ENCODE measurements at regions not wholly inside any gene's neighbourhood (a gene's known extent, or its start where the extent isn't known, plus 50 kb on each side); places are given as distances from the start of the nearest gene placed in this dataset.
"Not testable (repeated sequence)": the region's sequence is repeated elsewhere in the genome, so short reads cannot be mapped to it uniquely, and the experiment has no call there.

- no peak for DNase-seq (ENCODE audit: low read depth in 1 of 2, low spot score in 1 of 2)
Observed at GRCh38 chr2:220811115-220811514, 761.0 kb downstream of the EPHA4 start.

GRCh38 chr2:220811952-220812570 is 760.0 kb downstream of the EPHA4 start:
- no peak for DNase-seq (ENCODE audit: low read depth in 1 of 2, low spot score in 1 of 2)

DNA sequence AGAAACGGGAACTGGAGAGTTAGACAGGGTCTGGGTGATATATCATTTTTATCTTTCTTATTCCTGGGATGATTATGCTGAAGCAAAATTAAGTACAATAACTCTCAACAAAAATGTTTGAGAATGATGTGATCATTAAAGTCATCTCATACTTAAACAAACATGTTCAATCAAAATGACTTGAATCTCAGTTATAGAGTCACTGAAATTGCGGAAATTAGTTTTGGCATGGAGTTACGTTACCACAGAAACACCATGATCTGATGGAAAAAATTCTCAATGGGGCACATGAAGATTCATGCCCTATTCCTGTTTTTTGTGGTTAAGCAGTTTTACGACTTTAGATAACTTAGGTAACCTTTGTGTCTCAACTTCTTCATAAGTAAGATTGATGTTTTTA is 757.7 kb downstream of the EPHA4 start:
- DNase-seq (ENCODE audit: low read depth in 1 of 2, low spot score in 1 of 2) = no peak

GRCh38 chr2:220815698-220816097 is 756.4 kb downstream of the EPHA4 start:
- DNase-seq (ENCODE audit: low read depth in 1 of 2, low spot score in 1 of 2) = no peak

GRCh38 chr2:220821683-220822082 is 750.4 kb downstream of the EPHA4 start:
- no peak for DNase-seq (ENCODE audit: low read depth in 1 of 2, low spot score in 1 of 2)

DNA sequence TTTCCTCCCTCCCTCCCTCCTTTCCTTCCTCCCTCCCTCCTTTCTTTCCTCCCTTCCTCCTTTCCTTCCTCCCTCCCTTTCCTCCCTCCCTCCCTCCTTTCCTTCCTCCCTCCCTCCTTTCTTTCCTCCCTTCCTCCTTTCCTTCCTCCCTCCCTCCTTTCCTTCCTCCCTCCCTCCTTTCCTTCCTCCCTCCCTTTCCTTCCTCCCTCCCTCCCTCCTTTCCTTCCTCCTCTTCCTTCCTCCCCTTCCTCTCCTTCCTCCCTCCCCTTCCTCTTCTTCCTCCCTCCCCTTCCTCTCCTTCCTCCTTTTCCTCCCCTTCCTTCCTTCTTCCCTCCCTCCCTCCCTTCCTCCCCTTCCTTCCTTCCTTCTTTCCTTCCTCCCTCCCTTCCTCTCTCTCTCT is 748.5 kb downstream of the EPHA4 start:
- not testable (repeated sequence) for DNase-seq (ENCODE audit: low read depth in 1 of 2, low spot score in 1 of 2)

DNA sequence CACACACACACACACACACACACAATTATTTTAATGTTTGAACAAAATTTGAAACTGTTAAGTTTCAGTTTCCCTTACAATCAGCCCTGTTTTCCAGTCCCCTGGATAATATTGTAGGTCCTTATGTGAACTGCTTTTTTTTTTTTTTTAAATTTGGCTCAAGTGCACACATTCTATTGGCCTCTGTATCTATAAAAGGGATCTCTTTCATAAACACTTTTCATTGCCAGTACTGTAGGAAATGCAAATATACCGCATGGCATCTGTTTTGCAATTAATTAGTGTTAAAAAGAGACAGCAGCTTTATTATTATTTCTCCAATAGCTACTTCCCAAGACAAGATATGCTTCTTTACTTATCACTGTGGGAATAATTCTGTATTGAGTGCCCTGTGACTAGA is 738.7 kb downstream of the EPHA4 start:
- DNase-seq (ENCODE audit: low read depth in 1 of 2, low spot score in 1 of 2) = no peak

GRCh38 chr2:220835583-220835982 is 736.5 kb downstream of the EPHA4 start:
- no peak for DNase-seq (ENCODE audit: low read depth in 1 of 2, low spot score in 1 of 2)

DNA sequence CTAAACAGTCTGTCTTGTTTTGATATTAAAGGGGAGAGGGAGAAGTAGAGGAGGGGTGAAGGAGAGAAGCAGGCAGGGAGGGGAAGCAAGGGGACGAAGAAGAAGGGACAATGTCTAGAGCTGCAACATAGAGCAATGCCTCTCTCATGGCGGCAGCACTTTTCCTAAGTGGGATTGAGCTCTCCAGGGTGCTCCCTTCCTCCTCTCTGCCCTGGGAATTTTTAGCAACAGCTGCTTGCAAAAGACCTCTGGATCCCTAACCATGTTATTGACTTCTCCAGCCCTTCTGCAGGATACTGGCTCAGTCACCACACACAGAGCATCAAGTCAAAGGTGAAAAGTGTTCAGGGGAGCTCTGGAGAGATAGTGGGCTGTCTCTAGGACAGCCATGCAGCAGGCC is 734.9 kb downstream of the EPHA4 start:
- no peak for DNase-seq (ENCODE audit: low read depth in 1 of 2, low spot score in 1 of 2)

GRCh38 chr2:220842901-220843665 is 729.0 kb downstream of the EPHA4 start:
- no peak for DNase-seq (ENCODE audit: low read depth in 1 of 2, low spot score in 1 of 2)

- no peak for DNase-seq (ENCODE audit: low read depth in 1 of 2, low spot score in 1 of 2)
Observed at GRCh38 chr2:220845766-220846273, 726.3 kb downstream of the EPHA4 start.

- DNase-seq (ENCODE audit: low read depth in 1 of 2, low spot score in 1 of 2) = no peak
Observed at GRCh38 chr2:220847006-220847405, 725.1 kb downstream of the EPHA4 start.

DNA sequence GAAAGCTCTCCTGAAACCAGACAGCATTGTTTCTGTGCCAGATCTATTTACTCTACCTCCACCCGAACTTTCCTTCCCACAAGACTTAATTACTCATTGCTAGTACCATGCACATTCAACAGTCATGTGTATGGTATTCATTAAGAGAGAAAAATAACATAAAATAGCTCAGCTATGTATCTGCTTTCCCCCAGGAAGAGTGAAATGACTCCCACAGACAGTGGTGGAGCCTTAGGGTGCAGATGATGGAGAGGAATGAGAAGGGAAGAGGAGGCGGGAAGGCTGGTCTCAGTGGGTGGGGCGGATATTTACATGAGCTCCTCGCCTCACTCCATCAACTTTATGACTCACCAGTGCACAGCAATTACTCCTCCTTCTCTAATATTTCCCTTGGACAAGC is 724.5 kb downstream of the EPHA4 start:
- no peak for DNase-seq (ENCODE audit: low read depth in 1 of 2, low spot score in 1 of 2)

- DNase-seq (ENCODE audit: low read depth in 1 of 2, low spot score in 1 of 2) = no peak
Observed at GRCh38 chr2:220849433-220849832, 722.7 kb downstream of the EPHA4 start.

DNA sequence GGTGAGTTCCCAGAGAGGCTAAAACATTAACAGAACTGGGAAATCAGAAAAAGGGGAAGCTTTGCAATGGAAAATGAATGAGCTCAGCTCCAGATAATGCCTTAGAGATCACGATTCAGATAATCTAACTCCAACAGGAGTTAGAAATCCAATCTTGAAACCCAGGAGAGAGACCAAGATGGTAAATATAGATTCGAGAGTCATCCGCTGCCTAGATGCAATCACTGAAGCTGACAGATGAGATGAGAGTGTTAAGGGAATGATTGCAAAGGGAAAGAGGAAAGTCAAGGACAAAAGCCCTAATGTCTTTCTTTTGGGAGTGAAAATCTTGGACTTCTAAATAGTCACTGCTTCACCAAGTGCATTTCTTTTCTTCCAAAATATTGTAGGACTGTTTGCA is 722.0 kb downstream of the EPHA4 start:
- no peak for DNase-seq (ENCODE audit: low read depth in 1 of 2, low spot score in 1 of 2)

DNA sequence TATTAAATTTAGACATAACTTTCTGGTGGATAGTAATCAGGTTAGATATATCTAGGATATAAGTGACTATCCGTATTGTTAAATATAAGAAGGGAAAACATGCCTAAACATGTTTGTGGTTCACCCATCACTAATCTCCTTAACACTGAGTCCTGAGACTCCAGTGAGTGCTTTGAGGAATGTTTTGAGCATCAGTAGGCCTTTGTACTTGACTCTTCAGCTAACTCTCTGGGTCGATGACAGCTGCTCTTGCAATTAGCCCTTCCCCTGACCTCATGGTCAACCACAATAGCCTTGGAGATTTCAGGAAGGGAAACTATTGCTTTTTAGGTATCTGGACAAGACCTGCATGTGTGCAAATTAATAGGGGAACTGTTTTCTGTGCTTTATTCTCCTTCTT is 716.8 kb downstream of the EPHA4 start:
- DNase-seq (ENCODE audit: low read depth in 1 of 2, low spot score in 1 of 2) = no peak

GRCh38 chr2:220856486-220856885 is 715.6 kb downstream of the EPHA4 start:
- no peak for DNase-seq (ENCODE audit: low read depth in 1 of 2, low spot score in 1 of 2)

DNA sequence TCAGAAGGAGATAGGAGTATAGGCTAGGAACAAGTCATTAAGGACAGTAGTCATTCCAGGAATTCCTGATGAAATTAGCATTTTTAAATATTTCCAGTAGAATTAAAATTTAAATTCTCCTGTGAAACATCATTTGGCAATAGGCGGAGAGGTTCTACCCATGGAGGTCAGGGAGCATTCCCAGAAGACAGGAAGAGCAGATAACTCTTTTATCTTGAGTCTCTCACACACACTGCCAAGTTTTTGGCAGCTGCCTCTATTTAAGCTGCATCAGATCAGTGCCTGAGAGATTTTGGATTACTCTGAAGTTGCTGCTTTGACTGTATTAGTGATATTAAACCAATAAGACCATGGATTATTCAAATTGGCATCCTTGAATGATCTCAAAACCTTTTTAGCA is 714.7 kb downstream of the EPHA4 start:
- no peak for DNase-seq (ENCODE audit: low read depth in 1 of 2, low spot score in 1 of 2)

DNA sequence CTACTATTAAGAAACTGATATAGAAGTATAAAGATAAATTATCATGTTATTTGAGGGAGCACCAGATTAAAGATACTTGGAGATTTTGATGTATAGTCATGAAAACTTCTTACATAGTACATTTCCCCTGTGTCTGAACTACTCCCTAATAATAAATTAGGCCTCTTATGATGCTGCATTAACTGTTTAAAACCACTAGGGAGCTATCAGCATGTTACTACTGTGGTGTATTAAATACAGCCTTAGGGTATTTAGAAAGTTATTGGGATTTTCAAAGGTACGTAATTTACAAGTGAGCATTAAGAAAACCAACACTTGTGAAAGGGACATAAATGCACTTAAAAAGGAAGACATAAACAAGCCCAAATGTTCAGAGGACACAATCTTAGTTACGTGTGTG is 714.0 kb downstream of the EPHA4 start:
- DNase-seq (ENCODE audit: low read depth in 1 of 2, low spot score in 1 of 2) = no peak

- DNase-seq (ENCODE audit: low read depth in 1 of 2, low spot score in 1 of 2) = no peak
Observed at GRCh38 chr2:220871909-220872308, 700.2 kb downstream of the EPHA4 start.

DNA sequence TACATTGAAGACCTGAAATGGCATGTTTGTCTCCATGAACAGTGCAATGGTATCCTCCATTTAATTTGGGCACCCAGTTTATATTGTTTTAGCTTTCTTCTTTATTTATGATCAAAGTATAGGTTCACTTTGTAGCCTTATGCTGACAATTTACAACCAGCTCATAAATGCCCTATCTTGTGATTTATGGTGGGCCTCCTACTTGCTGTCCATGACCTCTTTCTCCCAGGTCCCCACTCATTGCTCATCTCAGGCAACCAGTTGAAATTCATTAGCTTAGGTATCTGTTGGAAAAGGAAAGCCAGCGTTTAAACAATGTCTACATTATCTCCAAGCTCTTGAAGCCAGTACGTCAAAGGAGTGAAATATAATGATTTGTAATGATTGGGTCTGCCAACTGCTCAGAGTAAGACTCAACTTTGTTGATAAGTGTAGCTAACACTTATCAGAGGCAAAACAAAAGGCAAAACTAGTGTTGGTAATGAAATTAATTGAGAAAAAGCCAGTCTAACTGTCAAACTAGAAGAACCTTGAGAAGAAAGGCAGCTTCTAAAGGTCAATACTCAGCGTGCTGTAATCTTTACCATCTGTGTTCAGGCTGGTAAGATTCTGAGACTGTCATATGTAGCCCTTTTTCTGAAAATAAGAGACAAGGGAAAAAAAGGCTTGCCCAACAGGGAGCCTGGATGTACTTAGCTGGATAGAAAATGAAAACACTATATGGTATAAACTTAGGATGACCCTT is 695.9 kb downstream of the EPHA4 start:
- no peak for DNase-seq (ENCODE audit: low read depth in 1 of 2, low spot score in 1 of 2)

DNA sequence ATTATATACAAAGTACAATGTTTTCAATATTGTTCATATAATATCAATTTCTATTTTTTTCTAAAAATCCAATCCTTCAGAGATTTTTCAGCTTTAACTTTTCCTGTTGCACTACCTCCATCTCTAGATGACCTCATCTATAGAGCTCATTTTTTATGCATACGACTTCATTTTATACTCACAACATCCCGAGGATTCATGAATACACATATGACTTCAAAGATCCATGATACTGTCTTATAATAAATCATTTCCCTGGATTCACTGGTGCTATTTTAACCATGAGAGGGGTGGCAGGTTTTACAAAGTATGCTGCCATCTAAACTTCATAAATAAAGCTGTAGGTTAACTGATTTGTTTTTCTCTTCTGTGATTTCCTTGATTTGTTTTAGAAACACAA is 694.6 kb downstream of the EPHA4 start:
- DNase-seq (ENCODE audit: low read depth in 1 of 2, low spot score in 1 of 2) = no peak

All from activated CD4-positive, alpha-beta T cell treated with anti-CD3 and anti-CD28 coated beads, Interleukin-2, amount 50 U/mL, for 24 hours (primary cell).